ENCODE measurements at regions not wholly inside any gene's neighbourhood (a gene's known extent, or its start where the extent isn't known, plus 50 kb on each side); places are given as distances from the start of the nearest gene placed in this dataset.

- no peak for TF ChIP-seq ZNF565 (CRISPR knock-in tag; conservative IDR thresholded peaks at IDR 0.05; ENCODE audit: low read depth)
- TF ChIP-seq ARNTL (CRISPR knock-in tag; IDR thresholded peaks at IDR 0.05; ENCODE audit: borderline replicate concordance, low read depth) = no peak
- no peak for TF ChIP-seq CREB5 (CRISPR knock-in tag; IDR thresholded peaks at IDR 0.05; ENCODE audit: low read depth)
- TF ChIP-seq TCF4 (CRISPR knock-in tag; IDR thresholded peaks at IDR 0.05; ENCODE audit: borderline replicate concordance) = no peak
- TF ChIP-seq POU6F1 (CRISPR knock-in tag; IDR thresholded peaks at IDR 0.05; ENCODE audit: borderline replicate concordance, low read depth) = no peak
- TF ChIP-seq ZFP3 (CRISPR knock-in tag; IDR thresholded peaks at IDR 0.05) = no peak
- no peak for TF ChIP-seq ZFP30 (CRISPR knock-in tag; IDR thresholded peaks at IDR 0.05)
Observed at GRCh38 chr4:71156616-71157015, 163.2 kb downstream of the DCK start.

GRCh38 chr4:71162386-71162785, 168.9 kb downstream of the DCK start:
- ATAC-seq = no peak
- TF ChIP-seq BACH2 (CRISPR knock-in tag; IDR thresholded peaks at IDR 0.05; ENCODE audit: borderline replicate concordance) = no peak
- TF ChIP-seq CSDC2 (CRISPR knock-in tag; IDR thresholded peaks at IDR 0.05) = no peak
- TF ChIP-seq ZFP30 (CRISPR knock-in tag; IDR thresholded peaks at IDR 0.05) = no peak
- no peak for TF ChIP-seq ESRRG (CRISPR knock-in tag; IDR thresholded peaks at IDR 0.05)
- TF ChIP-seq SNAI2 (CRISPR knock-in tag; IDR thresholded peaks at IDR 0.05) = no peak
- TF ChIP-seq ZC3H10 (CRISPR knock-in tag; IDR thresholded peaks at IDR 0.05) = no peak
- no peak for TF ChIP-seq PATZ1 (CRISPR knock-in tag; IDR thresholded peaks at IDR 0.05; ENCODE audit: borderline replicate concordance)
- TF ChIP-seq PPARA (CRISPR knock-in tag; IDR thresholded peaks at IDR 0.05; ENCODE audit: borderline replicate concordance) = no peak
- no peak for TF ChIP-seq ZNF565 (CRISPR knock-in tag; conservative IDR thresholded peaks at IDR 0.05; ENCODE audit: low read depth)
- no peak for TF ChIP-seq ARNTL (CRISPR knock-in tag; IDR thresholded peaks at IDR 0.05; ENCODE audit: borderline replicate concordance, low read depth)
- TF ChIP-seq CREB5 (CRISPR knock-in tag; IDR thresholded peaks at IDR 0.05; ENCODE audit: low read depth) = no peak
- TF ChIP-seq ZNF8 (CRISPR knock-in tag; IDR thresholded peaks at IDR 0.05) = no peak
- no peak for TF ChIP-seq GLIS3 (CRISPR knock-in tag; IDR thresholded peaks at IDR 0.05)
- no peak for TF ChIP-seq ZNF70 (CRISPR knock-in tag; IDR thresholded peaks at IDR 0.05)
- no peak for TF ChIP-seq ZFP3 (CRISPR knock-in tag; IDR thresholded peaks at IDR 0.05)
- TF ChIP-seq TCF4 (CRISPR knock-in tag; IDR thresholded peaks at IDR 0.05; ENCODE audit: borderline replicate concordance) = no peak
- no peak for TF ChIP-seq TOX (CRISPR knock-in tag; IDR thresholded peaks at IDR 0.05; ENCODE audit: borderline replicate concordance)
- TF ChIP-seq CSRNP3 (CRISPR knock-in tag; IDR thresholded peaks at IDR 0.05) = no peak
- TF ChIP-seq OSR1 (CRISPR knock-in tag; IDR thresholded peaks at IDR 0.05) = no peak
- TF ChIP-seq TSHZ2 (CRISPR knock-in tag; IDR thresholded peaks at IDR 0.05) = no peak

More at GRCh38 chr4:71156616-71157015, 163.2 kb downstream of the DCK start:
- ATAC-seq = no peak

Measured in SK-N-SH treated with all-trans-retinoic acid at 6 μM for 48 hours (cell line).